ENCODE measurements at regions not wholly inside any gene's neighbourhood (a gene's known extent, or its start where the extent isn't known, plus 50 kb on each side); places are given as distances from the start of the nearest gene placed in this dataset.

- TF ChIP-seq REST (IDR thresholded peaks at IDR 0.05; ENCODE audit: low read depth) (no peak), USF1 (IDR thresholded peaks at IDR 0.05) (no peak), MAX (IDR thresholded peaks at IDR 0.05) (no peak), EP300 (IDR thresholded peaks at IDR 0.05; ENCODE audit: borderline replicate concordance) (no peak), TEAD4 (IDR thresholded peaks at IDR 0.05) (no peak), YY1 (IDR thresholded peaks at IDR 0.05; ENCODE audit: low read depth) (no peak)
These were observed 783.6 kb downstream of the CBLN2 start for GRCh38 chr18:71760541-71760940.

Data from Ishikawa (cell line).